Left ventricle myocardium inferior (tissue), 1 donor: ENCODE measurements at regions not wholly inside any gene's neighbourhood (a gene's known extent, or its start where the extent isn't known, plus 50 kb on each side); places are given as distances from the start of the nearest gene placed in this dataset.

Source experiments
- DNase-seq: peaks from one replicate; pipeline ENCODE4 v3.0.0-alpha.2; 2020
- H3K27ac ChIP-seq: fragments of 200-600 bp; replicated peaks from 2 replicates; pipeline ENCODE4 v1.8.0; 2021
- H3K27me3 ChIP-seq: fragments of 200-600 bp; 2 replicates; pipeline ENCODE4 v1.8.0; 2021; ENCODE audit warnings: low read depth
- H3K36me3 ChIP-seq: fragments of 200-600 bp; 2 replicates; pipeline ENCODE4 v1.8.0; 2021
- H3K4me1 ChIP-seq: fragments of 200-600 bp; 2 replicates; pipeline ENCODE4 v1.8.0; 2021
- H3K4me3 ChIP-seq: fragments of 200-600 bp; 2 replicates; pipeline ENCODE4 v1.8.0; 2021; ENCODE audit warnings: mild to moderate bottlenecking, moderate library complexity
- H3K9me3 ChIP-seq: fragments of 200-600 bp; replicated peaks from 2 replicates; pipeline ENCODE4 v1.8.0; 2021
- intact Hi-C: fragments of 100-400 bp; cut with micrococcal nuclease; formaldehyde crosslinking; loops from one replicate; pipeline ENCODE4 v1.11.0; 2022
- TF ChIP-seq, protein P1 (sequence below): fragments of 200-600 bp; IDR thresholded peaks from 2 replicates; pipeline ENCODE4 v1.8.0; 2021; ENCODE audit warnings: antibody characterized with exemption, mild to moderate bottlenecking, borderline replicate concordance
- donor health status: DM: no; HTN: yes; CAD: no; lungs with severe emphysema.

DNA sequence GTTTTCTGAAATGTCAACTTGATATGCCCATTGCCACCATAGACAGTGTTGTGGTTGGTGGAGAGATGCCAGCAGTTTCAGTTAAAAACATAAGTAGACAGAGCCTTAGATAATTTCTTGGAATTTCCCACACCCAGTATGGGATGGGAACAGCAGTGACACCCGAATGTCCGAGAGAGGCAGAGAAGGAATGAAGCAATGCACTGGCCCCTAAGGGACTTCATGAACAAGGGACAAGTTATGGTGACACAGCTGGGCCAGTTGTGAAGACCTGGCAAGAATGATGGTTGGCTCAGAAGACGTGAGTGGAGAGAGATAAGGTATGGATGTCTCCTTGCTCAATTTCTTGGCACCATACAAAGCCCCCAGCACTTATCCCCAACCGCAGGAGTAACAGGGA lies 165.2 kb upstream of the APCDD1 start:
- Histone ChIP-seq H3K27ac (no peak overlapping the region), H3K27me3 (no peaks in the 10 kb centered on the region), H3K4me1 (no peaks in the 10 kb centered on the region), H3K9me3 (peaks cover 10% of the 10 kb centered on the region), H3K4me3 (no peak overlapping the region), H3K36me3 (no peaks in the 10 kb centered on the region)
- intact Hi-C loops = no loop called here
- no peak for DNase-seq
- TF ChIP-seq, protein P1, sequence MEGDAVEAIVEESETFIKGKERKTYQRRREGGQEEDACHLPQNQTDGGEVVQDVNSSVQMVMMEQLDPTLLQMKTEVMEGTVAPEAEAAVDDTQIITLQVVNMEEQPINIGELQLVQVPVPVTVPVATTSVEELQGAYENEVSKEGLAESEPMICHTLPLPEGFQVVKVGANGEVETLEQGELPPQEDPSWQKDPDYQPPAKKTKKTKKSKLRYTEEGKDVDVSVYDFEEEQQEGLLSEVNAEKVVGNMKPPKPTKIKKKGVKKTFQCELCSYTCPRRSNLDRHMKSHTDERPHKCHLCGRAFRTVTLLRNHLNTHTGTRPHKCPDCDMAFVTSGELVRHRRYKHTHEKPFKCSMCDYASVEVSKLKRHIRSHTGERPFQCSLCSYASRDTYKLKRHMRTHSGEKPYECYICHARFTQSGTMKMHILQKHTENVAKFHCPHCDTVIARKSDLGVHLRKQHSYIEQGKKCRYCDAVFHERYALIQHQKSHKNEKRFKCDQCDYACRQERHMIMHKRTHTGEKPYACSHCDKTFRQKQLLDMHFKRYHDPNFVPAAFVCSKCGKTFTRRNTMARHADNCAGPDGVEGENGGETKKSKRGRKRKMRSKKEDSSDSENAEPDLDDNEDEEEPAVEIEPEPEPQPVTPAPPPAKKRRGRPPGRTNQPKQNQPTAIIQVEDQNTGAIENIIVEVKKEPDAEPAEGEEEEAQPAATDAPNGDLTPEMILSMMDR = no peak

DNA sequence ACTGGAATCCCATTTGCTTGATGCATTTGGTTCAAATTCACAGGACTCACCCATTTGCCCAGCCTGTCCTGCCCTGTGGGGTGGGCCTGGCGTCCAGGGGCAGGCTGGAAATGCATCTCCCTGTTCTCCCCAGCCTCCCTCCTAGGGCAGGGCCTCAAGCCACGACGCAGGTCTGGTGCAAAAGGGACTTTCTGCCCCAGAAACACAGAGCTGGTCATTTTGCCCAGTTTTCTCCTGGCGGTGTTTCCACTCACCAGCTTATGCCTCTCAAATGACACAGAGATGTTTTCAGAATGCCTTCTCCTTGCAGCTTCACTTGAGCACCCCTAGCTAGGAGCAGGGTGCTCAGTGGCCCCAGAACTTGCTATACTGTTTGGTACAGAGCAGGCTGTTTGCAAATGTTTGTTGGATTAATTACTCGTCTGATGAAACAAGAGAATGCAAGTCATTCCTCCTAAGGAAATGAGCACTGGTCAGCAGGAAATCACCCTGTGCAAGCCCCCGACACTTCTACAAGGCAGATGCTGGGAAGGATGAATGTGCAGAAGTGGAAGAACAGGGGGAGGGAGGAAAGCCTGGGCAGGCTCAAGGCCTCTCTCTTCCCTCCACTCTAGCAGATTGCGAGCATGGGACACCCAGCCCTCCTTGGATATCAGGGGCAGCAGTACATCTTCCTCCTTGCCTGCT lies 164.3 kb upstream of the APCDD1 start:
- intact Hi-C loops = no loop called here
- TF ChIP-seq, protein P1 = no peak
- H3K4me3 ChIP-seq = no peak overlapping the region
- H3K36me3 ChIP-seq = no peaks in the 10 kb centered on the region
- no peaks in the 10 kb centered on the region for H3K27me3 ChIP-seq
- no peaks in the 10 kb centered on the region for H3K4me1 ChIP-seq
- no peak overlapping the region for H3K27ac ChIP-seq
- DNase-seq = no peak
- peaks cover 10% of the 10 kb centered on the region for H3K9me3 ChIP-seq

DNA sequence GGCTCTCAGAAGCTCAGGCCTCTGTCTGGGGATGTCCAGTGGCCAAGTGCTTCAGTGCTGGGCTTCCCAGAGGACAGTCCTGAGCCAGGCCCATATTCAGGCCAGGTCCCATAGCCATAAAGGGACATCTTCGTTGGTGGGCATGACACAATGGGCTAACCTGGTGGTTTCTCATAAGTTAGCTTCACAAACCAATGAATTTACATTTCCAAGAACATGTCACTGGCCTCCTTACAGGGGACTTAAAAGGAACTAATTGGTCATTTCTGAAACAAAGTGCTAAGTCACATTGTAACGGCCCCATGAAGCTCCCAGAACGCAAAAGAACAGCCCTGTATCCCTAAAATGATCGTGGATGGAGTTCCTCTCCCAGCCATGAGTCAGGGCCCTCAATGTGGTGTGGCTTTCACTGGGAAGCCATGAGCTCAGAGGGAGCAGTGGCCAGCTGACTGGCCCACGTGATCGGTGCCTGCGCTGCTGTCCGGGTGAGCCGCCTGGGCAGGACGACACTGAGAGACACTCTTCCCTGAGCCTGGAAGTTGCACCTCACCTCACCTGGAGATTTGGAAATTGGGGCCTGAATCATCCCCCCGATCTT lies 163.7 kb upstream of the APCDD1 start:
- Histone ChIP-seq H3K9me3 (peaks cover 10% of the 10 kb centered on the region), H3K27ac (no peak overlapping the region), H3K36me3 (no peaks in the 10 kb centered on the region), H3K4me1 (no peaks in the 10 kb centered on the region), H3K4me3 (no peak overlapping the region), H3K27me3 (no peaks in the 10 kb centered on the region)
- intact Hi-C loops = no loop called here
- TF ChIP-seq, protein P1 = no peak
- no peak for DNase-seq

DNA sequence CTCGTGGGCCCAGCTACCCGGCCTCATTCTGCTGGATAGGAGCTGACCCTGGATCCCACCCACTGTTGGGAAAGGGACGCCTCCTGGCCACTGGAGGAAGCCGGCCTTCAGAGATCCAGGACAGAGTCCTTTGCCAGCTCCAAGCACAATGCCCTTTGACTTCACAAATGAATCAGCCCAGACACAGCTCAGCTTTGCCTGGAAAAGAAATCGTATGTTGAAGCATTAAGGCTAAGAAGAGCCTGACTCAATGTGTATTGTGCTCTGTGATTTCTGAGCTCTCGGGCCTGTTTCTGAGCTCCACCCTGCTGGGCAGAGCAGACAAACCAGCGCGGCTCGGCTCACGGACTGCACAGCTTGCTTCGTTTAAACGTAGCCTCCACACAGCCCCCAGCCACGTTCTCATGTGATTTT lies 162.9 kb upstream of the APCDD1 start:
- H3K36me3 ChIP-seq = no peaks in the 10 kb centered on the region
- no peaks in the 10 kb centered on the region for H3K27me3 ChIP-seq
- H3K27ac ChIP-seq = no peak overlapping the region
- H3K4me1 ChIP-seq = no peaks in the 10 kb centered on the region
- H3K9me3 ChIP-seq = peaks cover 10% of the 10 kb centered on the region
- intact Hi-C loops = no loop called here
- no peak for DNase-seq
- H3K4me3 ChIP-seq = no peak overlapping the region
- TF ChIP-seq, protein P1 = no peak

DNA sequence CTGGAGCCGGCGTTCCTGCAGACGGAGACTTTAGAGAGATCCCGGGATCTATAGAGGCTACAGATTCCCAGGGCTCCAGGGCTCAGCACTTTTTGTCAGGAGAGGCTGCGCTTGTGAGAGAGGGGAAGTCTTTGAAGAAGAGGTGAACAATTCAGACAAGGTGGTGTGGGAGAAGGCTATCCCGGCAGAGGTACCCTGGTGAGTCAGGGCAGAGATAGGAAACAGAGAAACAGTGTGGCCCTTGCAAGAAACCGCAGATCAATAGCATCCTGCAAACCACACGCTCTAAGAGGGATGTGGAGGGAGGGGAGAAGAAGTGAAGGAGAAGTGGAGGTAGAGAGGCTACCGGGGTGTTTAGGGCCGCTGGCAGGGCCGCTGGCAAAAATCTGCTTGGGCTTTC lies 160.5 kb upstream of the APCDD1 start:
- intact Hi-C loops = no loop called here
- Histone ChIP-seq H3K36me3 (no peaks in the 10 kb centered on the region), H3K4me1 (no peaks in the 10 kb centered on the region), H3K27ac (no peak overlapping the region), H3K9me3 (peaks cover 2% of the 10 kb centered on the region), H3K27me3 (no peaks in the 10 kb centered on the region), H3K4me3 (no peak overlapping the region)
- DNase-seq = no peak
- TF ChIP-seq, protein P1 = no peak
